Activated CD8-positive, alpha-beta T cell treated with anti-CD3 and anti-CD28 coated beads for 36 hours (primary cell): ENCODE measurements at regions not wholly inside any gene's neighbourhood (a gene's known extent, or its start where the extent isn't known, plus 50 kb on each side); places are given as distances from the start of the nearest gene placed in this dataset.
"Not testable (repeated sequence)": the region's sequence is repeated elsewhere in the genome, so short reads cannot be mapped to it uniquely, and the experiment has no call there.

ENCODE experiments used
- ATAC-seq: fragments of 200-7000 bp; cut with Tn5 transposase; one replicate; pipeline ENCODE4 v1.10.0; 2021; ENCODE audit warnings: mild to moderate bottlenecking, moderate library complexity
- CTCF ChIA-PET: fragments of 350-600 bp; sonication (Branson Sonifier 250); formaldehyde crosslinking; loops from one replicate; lab custom pipeline; 2021; ENCODE audit warnings: antibody characterized with exemption; lab: Charles Lee
- POLR2A ChIA-PET: fragments of 350-600 bp; sonication (Branson Sonifier 250); formaldehyde crosslinking; loops from one replicate; lab custom pipeline; 2021; ENCODE audit warnings: antibody characterized with exemption; lab: Charles Lee
- DNase-seq: peaks from one replicate; pipeline ENCODE4 v3.0.0-alpha.2; 2020
- H3K27ac Mint-ChIP-seq: one replicate; pipeline ENCODE4 v1.8.0; 2021; ENCODE audit warnings: mild to moderate bottlenecking, mixed read lengths
- H3K27me3 Mint-ChIP-seq: one replicate; pipeline ENCODE4 v1.8.0; 2021; ENCODE audit warnings: mixed read lengths
- H3K36me3 Mint-ChIP-seq: one replicate; pipeline ENCODE4 v1.8.0; 2021; ENCODE audit warnings: low read depth, mixed read lengths
- H3K4me1 Mint-ChIP-seq: one replicate; pipeline ENCODE4 v1.8.0; 2021; ENCODE audit warnings: low read depth, mixed read lengths
- H3K4me3 Mint-ChIP-seq: one replicate; pipeline ENCODE4 v1.8.0; 2021; ENCODE audit warnings: mild to moderate bottlenecking, moderate library complexity, mixed read lengths
- H3K9me3 Mint-ChIP-seq: one replicate; pipeline ENCODE4 v1.8.0; 2021; ENCODE audit warnings: mixed read lengths
- CTCF ChIP-seq: fragments of 200-600 bp; IDR thresholded peaks from one replicate; pipeline ENCODE4 v1.8.0; 2022; ENCODE audit warnings: antibody characterized with exemption, mild to moderate bottlenecking
- intact Hi-C: fragments of 100-400 bp; cut with micrococcal nuclease; formaldehyde crosslinking; loops from one replicate; pipeline ENCODE4 v1.10.0; 2022

DNA sequence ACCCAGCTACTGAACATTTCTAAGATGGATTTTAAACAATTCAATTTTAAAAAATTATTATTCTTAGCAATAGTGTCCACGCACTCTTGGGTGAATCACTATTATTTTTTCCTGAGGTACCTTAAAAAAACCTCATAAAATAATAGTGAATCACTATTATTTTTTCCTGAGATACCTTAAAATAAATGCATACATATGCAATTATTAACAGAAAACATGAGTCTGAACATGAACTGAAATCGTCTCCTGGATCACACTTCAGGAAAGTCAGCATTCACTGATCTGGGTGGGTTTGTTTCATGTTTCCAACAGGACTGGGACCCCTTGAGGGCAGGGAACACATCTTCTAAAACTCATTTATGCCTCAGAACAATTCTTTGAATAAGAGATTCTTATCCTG, 63.1 kb upstream of the IFNLR1 start:
- POLR2A ChIA-PET, result no interaction called here
- H3K4me3 Mint-ChIP-seq, result no peak overlapping the region
- CTCF ChIA-PET, result no interaction called here
- H3K27me3 Mint-ChIP-seq, result peaks cover 2% of the 10 kb centered on the region
- TF ChIP-seq CTCF, result no peak
- H3K9me3 Mint-ChIP-seq, result no peaks in the 10 kb centered on the region
- ATAC-seq, result no peak
- no peaks in the 10 kb centered on the region for H3K36me3 Mint-ChIP-seq
- H3K27ac Mint-ChIP-seq, result no peak overlapping the region
- H3K4me1 Mint-ChIP-seq, result no peaks in the 10 kb centered on the region
- DNase-seq, result no peak
- intact Hi-C loops, result no loop called here

GRCh38 chr1:24248859-24249258, 61.8 kb upstream of the IFNLR1 start:
- no peak overlapping the region for H3K4me3 Mint-ChIP-seq
- CTCF ChIA-PET, result no interaction called here

DNA sequence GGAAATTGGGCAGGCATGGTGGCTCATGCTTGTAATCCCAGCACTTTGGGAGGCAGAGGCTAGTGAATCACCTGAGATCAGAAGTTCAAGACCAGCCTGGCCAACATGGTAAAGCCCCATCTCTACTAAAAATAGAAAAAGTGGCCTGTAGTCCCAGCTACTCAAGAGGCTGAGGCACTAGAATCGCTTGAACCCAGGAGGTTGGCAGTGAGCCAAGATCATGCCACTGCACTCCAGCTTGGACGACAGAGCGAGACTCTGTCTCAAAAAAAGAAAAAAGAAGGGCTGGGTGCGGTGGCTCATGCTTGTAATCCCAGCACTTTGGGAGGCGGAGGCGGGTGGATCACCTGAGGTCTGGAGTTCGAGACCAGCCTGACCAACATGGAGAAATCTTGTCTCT, 60.2 kb upstream of the IFNLR1 start:
- not testable (repeated sequence) for H3K27ac Mint-ChIP-seq

More at GRCh38 chr1:24248859-24249258, 61.8 kb upstream of the IFNLR1 start:
- Mint-ChIP-seq H3K4me1 (no peaks in the 10 kb centered on the region), H3K27ac (no peak overlapping the region), H3K27me3 (peaks cover 2% of the 10 kb centered on the region), H3K9me3 (no peaks in the 10 kb centered on the region), H3K36me3 (no peaks in the 10 kb centered on the region)
- intact Hi-C loops, result no loop called here
- ATAC-seq, result no peak
- no peak for DNase-seq
- no peak for TF ChIP-seq CTCF
- POLR2A ChIA-PET, result no interaction called here

DNA sequence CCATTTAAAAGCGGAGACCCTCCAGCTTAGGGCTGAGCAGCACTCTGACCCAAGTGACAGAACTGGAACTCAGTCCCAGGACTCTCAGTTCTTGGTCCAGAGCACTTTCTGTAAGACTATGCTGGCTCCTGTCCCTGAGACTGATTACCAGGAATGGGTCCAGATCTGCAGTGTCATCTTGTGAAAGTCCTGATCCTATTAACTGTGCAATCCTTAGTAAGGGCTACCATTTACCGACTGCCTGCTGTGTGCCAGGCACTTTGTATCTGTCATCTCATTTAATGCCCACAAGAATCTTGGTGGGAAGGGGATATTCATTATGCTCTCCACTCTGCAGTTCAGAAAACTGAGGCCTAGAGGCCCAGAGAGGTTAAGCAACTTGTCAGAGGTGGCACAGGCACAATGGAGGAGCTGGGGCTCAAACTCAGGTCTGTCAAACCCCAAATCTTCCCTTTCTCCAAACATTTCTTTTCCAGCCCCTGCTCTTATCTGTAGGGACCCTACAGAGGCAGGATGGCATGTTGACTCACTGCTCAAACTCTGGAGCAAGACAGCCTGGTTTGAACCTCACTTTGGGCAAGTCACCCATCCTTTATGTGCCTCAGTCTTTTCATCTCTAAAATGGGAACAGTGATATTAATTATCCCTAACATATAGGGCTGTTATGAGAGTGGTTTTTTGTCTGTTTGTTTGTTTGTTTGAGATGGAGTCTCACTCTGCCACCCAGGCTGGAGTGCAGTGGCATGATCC, 57.6 kb upstream of the IFNLR1 start:
- no peak overlapping the region for H3K27ac Mint-ChIP-seq
- H3K4me1 Mint-ChIP-seq, result no peaks in the 10 kb centered on the region
- intact Hi-C loops, result no loop called here
- POLR2A ChIA-PET, result no interaction called here
- TF ChIP-seq CTCF, result no peak
- no peaks in the 10 kb centered on the region for H3K36me3 Mint-ChIP-seq
- ATAC-seq (no peak), DNase-seq (no peak)
- CTCF ChIA-PET, result no interaction called here
- H3K9me3 Mint-ChIP-seq, result no peaks in the 10 kb centered on the region
- H3K4me3 Mint-ChIP-seq, result no peak overlapping the region
- no peaks in the 10 kb centered on the region for H3K27me3 Mint-ChIP-seq

More for the DNA sequence above, 60.2 kb upstream of the IFNLR1 start:
- CTCF ChIA-PET, result interaction anchor here (1.0 kb wide), 1 partner anchor 340 kb away, joined by 3 read pairs; no protein-coding TSS in a partner anchor
- H3K4me1 Mint-ChIP-seq, H3K36me3 Mint-ChIP-seq, intact Hi-C loops, POLR2A ChIA-PET, DNase-seq, H3K4me3 Mint-ChIP-seq, H3K27me3 Mint-ChIP-seq, ATAC-seq, H3K9me3 Mint-ChIP-seq: not testable (repeated sequence)

DNA sequence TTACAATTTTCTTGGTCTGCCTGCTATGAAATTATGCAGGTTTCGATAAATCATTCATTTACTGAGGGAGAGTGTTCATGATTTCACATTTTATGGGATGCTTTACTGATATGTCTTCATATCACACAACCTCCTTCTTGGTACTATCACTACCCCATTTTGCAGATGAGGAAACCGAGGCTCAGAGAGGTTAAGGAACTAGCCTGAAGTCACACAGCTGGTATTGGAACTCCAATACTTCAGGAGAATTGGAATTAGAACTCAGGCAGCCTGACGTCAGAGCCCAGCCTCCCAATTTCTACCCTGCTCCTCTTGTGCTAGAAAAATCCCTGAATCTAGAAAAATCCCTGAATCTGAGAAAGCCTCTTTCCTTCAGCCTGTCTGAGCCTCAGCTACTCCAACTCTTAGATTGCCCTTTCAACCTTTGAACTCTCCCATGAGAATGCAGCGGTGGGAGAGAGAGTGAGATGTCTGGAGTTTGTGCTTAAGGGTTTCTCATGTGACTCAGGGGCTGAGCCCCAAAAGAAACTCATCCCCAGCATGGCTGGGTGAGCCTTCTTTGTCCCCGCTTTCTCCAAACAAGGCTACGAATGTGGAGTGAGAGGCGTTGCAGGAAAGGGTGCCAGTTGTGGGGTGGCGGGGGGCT, 50.8 kb upstream of the IFNLR1 start:
- Mint-ChIP-seq H3K36me3 (no peaks in the 10 kb centered on the region), H3K9me3 (peaks cover 4% of the 10 kb centered on the region), H3K4me1 (peaks cover 15% of the 10 kb centered on the region), H3K27ac (no peak overlapping the region), H3K4me3 (no peak overlapping the region), H3K27me3 (peaks cover 15% of the 10 kb centered on the region)
- intact Hi-C loops, result no loop called here
- ChIA-PET POLR2A (no interaction called here), CTCF (interaction anchor here (0.6 to 0.9 kb wide), 2 partner anchors 153 to 157 kb away, joined by 3 read pairs; no protein-coding TSS in a partner anchor)
- TF ChIP-seq CTCF, result no peak
- DNase-seq (no peak), ATAC-seq (no peak)
